Smooth muscle cell (in vitro differentiated cells): ENCODE measurements at regions not wholly inside any gene's neighbourhood (a gene's known extent, or its start where the extent isn't known, plus 50 kb on each side); places are given as distances from the start of the nearest gene placed in this dataset.
"Not testable (repeated sequence)": the region's sequence is repeated elsewhere in the genome, so short reads cannot be mapped to it uniquely, and the experiment has no call there.

Experiments
- DNase-seq: peaks from one replicate; lab custom pipeline; 2025; ENCODE audit not compliant: unreplicated experiment; lab: John Stamatoyannopoulos, UW
- H2AFZ ChIP-seq: fragments of 200-600 bp; sonication (generic); 2 replicates; pipeline ENCODE4 v1.6.0; 2016; ENCODE audit warnings: antibody characterized with exemption, low read depth, mild to moderate bottlenecking
- H3F3A ChIP-seq: fragments of 200-600 bp; sonication (generic); 2 replicates; pipeline ENCODE4 v1.6.0; 2017; ENCODE audit warnings: antibody characterized with exemption, low read depth
- H3K27ac ChIP-seq: fragments of 200-600 bp; sonication (generic); 2 replicates; pipeline ENCODE4 v1.5.1; 2016; ENCODE audit warnings: low read depth, mild to moderate bottlenecking
- H3K27me3 ChIP-seq: fragments of 200-600 bp; sonication (generic); 2 replicates; pipeline ENCODE4 v1.6.1; 2016; ENCODE audit warnings: low read depth, mild to moderate bottlenecking
- H3K36me3 ChIP-seq: fragments of 200-600 bp; sonication (generic); 2 replicates; pipeline ENCODE4 v1.5.1; 2016; ENCODE audit warnings: low read depth
- H3K4me1 ChIP-seq: fragments of 200-600 bp; sonication (generic); 2 replicates; pipeline ENCODE4 v1.5.1; 2016; ENCODE audit warnings: low read depth
- H3K4me2 ChIP-seq: fragments of 200-600 bp; sonication (generic); 2 replicates; pipeline ENCODE4 v1.6.0; 2016; ENCODE audit warnings: mild to moderate bottlenecking
- H3K4me3 ChIP-seq: fragments of 200-600 bp; sonication (generic); 2 replicates; pipeline ENCODE4 v1.5.1; 2016; ENCODE audit warnings: mild to moderate bottlenecking
- H3K79me2 ChIP-seq: fragments of 200-600 bp; sonication (generic); 2 replicates; pipeline ENCODE4 v1.6.0; 2016; ENCODE audit warnings: low read depth, mild to moderate bottlenecking
- H3K9ac ChIP-seq: fragments of 200-600 bp; sonication (generic); 2 replicates; pipeline ENCODE4 v1.6.0; 2016; ENCODE audit warnings: low read depth
- H3K9me3 ChIP-seq: fragments of 200-600 bp; sonication (generic); replicated peaks from 2 replicates; pipeline ENCODE4 v1.5.1; 2016; ENCODE audit warnings: low read depth
- H4K20me1 ChIP-seq: fragments of 200-600 bp; sonication (generic); 2 replicates; pipeline ENCODE4 v1.6.0; 2016; ENCODE audit warnings: low read depth
- CTCF ChIP-seq: fragments of 200-600 bp; sonication (generic); IDR thresholded peaks from 2 replicates; pipeline ENCODE4 v1.5.1; 2017; ENCODE audit warnings: borderline replicate concordance, mild to moderate bottlenecking, antibody characterized with exemption; ENCODE audit not compliant: insufficient read depth, poor library complexity, severe bottlenecking
- WGBS: methylation state at CpG from one replicate; pipeline ENCODE4 v1.1.7; 2016; ENCODE audit warnings: low lambda C conversion rate; 5-methylcytosine and 5-hydroxymethylcytosine counted together

GRCh38 chr9:23041466-23041865 is 594.8 kb downstream of the DMRTA1 start:
- Histone ChIP-seq H3K4me3 (no peak overlapping the region), H2AFZ (no peak overlapping the region), H3K4me1 (no peaks in the 10 kb centered on the region), H3K4me2 (no peak overlapping the region), H4K20me1 (no peaks in the 10 kb centered on the region), H3F3A (no peaks in the 10 kb centered on the region), H3K36me3 (no peaks in the 10 kb centered on the region), H3K9me3 (no peaks in the 10 kb centered on the region), H3K9ac (no peak overlapping the region), H3K27ac (no peak overlapping the region), H3K79me2 (no peaks in the 10 kb centered on the region), H3K27me3 (no peaks in the 10 kb centered on the region)
- TF ChIP-seq CTCF: no peak
- no peak for DNase-seq

- DNase-seq: no peak
- H3K4me3 ChIP-seq: no peak overlapping the region
- no peak overlapping the region for H3K9ac ChIP-seq
- no peaks in the 10 kb centered on the region for H3K79me2 ChIP-seq
- TF ChIP-seq CTCF: no peak
- H3K4me1 ChIP-seq: no peaks in the 10 kb centered on the region
- H3K27me3 ChIP-seq: no peaks in the 10 kb centered on the region
- no peak overlapping the region for H2AFZ ChIP-seq
- H3F3A ChIP-seq: no peaks in the 10 kb centered on the region
- no peak overlapping the region for H3K27ac ChIP-seq
- no peaks in the 10 kb centered on the region for H4K20me1 ChIP-seq
- no peak overlapping the region for H3K4me2 ChIP-seq
- no peaks in the 10 kb centered on the region for H3K9me3 ChIP-seq
- no peaks in the 10 kb centered on the region for H3K36me3 ChIP-seq
Measured at GRCh38 chr9:23044549-23044948, 597.9 kb downstream of the DMRTA1 start.

GRCh38 chr9:23046026-23046425 is 599.4 kb downstream of the DMRTA1 start:
- H2AFZ ChIP-seq, H3K36me3 ChIP-seq, H3K79me2 ChIP-seq, H3K27ac ChIP-seq, H4K20me1 ChIP-seq, H3K27me3 ChIP-seq, DNase-seq, H3F3A ChIP-seq, H3K9me3 ChIP-seq, H3K4me1 ChIP-seq, H3K4me2 ChIP-seq, H3K9ac ChIP-seq, H3K4me3 ChIP-seq: not testable (repeated sequence)
- 100% methylated on average over 1 of the region's 1 CpG for WGBS

GRCh38 chr9:23050548-23050947 is 603.9 kb downstream of the DMRTA1 start:
- no peak for DNase-seq
- H3K4me1 ChIP-seq: no peaks in the 10 kb centered on the region
- H4K20me1 ChIP-seq: no peaks in the 10 kb centered on the region
- H3K27ac ChIP-seq: no peak overlapping the region
- H3K4me3 ChIP-seq: no peak overlapping the region
- no peak for TF ChIP-seq CTCF
- H3F3A ChIP-seq: no peaks in the 10 kb centered on the region
- no peaks in the 10 kb centered on the region for H3K27me3 ChIP-seq
- no peaks in the 10 kb centered on the region for H3K79me2 ChIP-seq
- H2AFZ ChIP-seq: no peak overlapping the region
- WGBS: 91% methylated on average over 1 of the region's 1 CpG
- H3K9me3 ChIP-seq: no peaks in the 10 kb centered on the region
- no peak overlapping the region for H3K9ac ChIP-seq
- H3K36me3 ChIP-seq: no peaks in the 10 kb centered on the region
- H3K4me2 ChIP-seq: no peak overlapping the region
